Endothelial cell of umbilical vein (primary cell): ENCODE measurements at regions not wholly inside any gene's neighbourhood (a gene's known extent, or its start where the extent isn't known, plus 50 kb on each side); places are given as distances from the start of the nearest gene placed in this dataset.
"Not testable (repeated sequence)": the region's sequence is repeated elsewhere in the genome, so short reads cannot be mapped to it uniquely, and the experiment has no call there.

Experiments
- EZH2 ChIP-seq: IDR thresholded peaks from 2 replicates; pipeline ENCODE4 v1.6.1; 2012; ENCODE audit warnings: borderline replicate concordance, low read depth, mild to moderate bottlenecking, moderate library complexity, low read length, inconsistent platforms; ENCODE audit not compliant: severe bottlenecking
- GATA2 ChIP-seq: IDR thresholded peaks from 2 replicates; pipeline ENCODE4 v1.7.0; 2011; ENCODE audit warnings: low read depth, mild to moderate bottlenecking, moderate library complexity, mixed read lengths, low read length; ENCODE audit not compliant: insufficient read length, insufficient read depth
- MYC ChIP-seq: IDR thresholded peaks from one replicate; pipeline ENCODE4 v1.6.1; 2011; ENCODE audit warnings: mild to moderate bottlenecking, low read depth, low read length
- POLR2A ChIP-seq: IDR thresholded peaks from 2 replicates; pipeline ENCODE4 v1.6.1; 2012; ENCODE audit warnings: low read depth, mild to moderate bottlenecking, control low read depth, low read length
- POLR2AphosphoS5 ChIP-seq: IDR thresholded peaks from 2 replicates; pipeline ENCODE4 v1.6.1; 2012; ENCODE audit warnings: low read depth, mild to moderate bottlenecking, control low read depth, low read length, moderate library complexity; ENCODE audit not compliant: insufficient read depth
- TF ChIP-seq, protein P1 (sequence below), 2 donors: IDR thresholded peaks; 1 replicate in 1 of 2; 2 replicates in 1 of 2; pipeline ENCODE4 v1.5.1; 2011; ENCODE audit warnings: low read length in 2 of 2, mild to moderate bottlenecking in 2 of 2, moderate library complexity in 2 of 2, control low read depth in 1 of 2, inconsistent platforms in 1 of 2, low read depth in 1 of 2; ENCODE audit not compliant: insufficient read depth in 1 of 2; ENCODE audit errors: extremely low read depth in 1 of 2
- TF ChIP-seq, protein P2 (sequence below): IDR thresholded peaks from 2 replicates; pipeline ENCODE4 v1.6.1; 2011; ENCODE audit not compliant: insufficient read depth, insufficient read length

DNA sequence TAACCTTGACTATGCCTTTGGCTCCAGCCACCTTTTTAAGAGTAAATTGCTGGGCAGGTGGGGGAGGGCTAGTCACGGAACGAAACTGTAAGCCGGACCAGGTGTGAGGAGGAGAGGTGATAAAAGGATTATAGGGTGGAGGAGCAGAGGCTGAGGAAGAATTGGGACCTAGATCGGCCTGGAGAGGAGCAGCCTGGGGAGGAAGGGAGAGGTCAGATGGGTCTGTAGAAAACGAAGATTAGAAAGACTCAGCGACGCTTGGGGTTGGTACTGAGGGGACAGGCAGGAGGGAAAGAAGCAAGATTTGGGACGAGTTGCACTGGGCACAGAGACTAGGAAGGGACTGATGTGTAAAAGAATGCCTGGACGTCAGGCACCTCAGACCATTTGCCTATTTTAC lies 87.2 kb upstream of the MAP3K7 start:
- TF ChIP-seq POLR2A, EZH2, POLR2AphosphoS5, GATA2, MYC: not testable (repeated sequence)
- TF ChIP-seq, protein P1, sequence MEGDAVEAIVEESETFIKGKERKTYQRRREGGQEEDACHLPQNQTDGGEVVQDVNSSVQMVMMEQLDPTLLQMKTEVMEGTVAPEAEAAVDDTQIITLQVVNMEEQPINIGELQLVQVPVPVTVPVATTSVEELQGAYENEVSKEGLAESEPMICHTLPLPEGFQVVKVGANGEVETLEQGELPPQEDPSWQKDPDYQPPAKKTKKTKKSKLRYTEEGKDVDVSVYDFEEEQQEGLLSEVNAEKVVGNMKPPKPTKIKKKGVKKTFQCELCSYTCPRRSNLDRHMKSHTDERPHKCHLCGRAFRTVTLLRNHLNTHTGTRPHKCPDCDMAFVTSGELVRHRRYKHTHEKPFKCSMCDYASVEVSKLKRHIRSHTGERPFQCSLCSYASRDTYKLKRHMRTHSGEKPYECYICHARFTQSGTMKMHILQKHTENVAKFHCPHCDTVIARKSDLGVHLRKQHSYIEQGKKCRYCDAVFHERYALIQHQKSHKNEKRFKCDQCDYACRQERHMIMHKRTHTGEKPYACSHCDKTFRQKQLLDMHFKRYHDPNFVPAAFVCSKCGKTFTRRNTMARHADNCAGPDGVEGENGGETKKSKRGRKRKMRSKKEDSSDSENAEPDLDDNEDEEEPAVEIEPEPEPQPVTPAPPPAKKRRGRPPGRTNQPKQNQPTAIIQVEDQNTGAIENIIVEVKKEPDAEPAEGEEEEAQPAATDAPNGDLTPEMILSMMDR (IDR thresholded peaks at IDR 0.05; ENCODE audit: extremely low read depth in 1 of 2, insufficient read depth in 1 of 2, low read depth in 1 of 2, low read length in 2 of 2), result not testable (repeated sequence)
- TF ChIP-seq, protein P2, sequence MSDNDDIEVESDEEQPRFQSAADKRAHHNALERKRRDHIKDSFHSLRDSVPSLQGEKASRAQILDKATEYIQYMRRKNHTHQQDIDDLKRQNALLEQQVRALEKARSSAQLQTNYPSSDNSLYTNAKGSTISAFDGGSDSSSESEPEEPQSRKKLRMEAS, result not testable (repeated sequence)
